ENCODE measurements at regions not wholly inside any gene's neighbourhood (a gene's known extent, or its start where the extent isn't known, plus 50 kb on each side); places are given as distances from the start of the nearest gene placed in this dataset.

DNA sequence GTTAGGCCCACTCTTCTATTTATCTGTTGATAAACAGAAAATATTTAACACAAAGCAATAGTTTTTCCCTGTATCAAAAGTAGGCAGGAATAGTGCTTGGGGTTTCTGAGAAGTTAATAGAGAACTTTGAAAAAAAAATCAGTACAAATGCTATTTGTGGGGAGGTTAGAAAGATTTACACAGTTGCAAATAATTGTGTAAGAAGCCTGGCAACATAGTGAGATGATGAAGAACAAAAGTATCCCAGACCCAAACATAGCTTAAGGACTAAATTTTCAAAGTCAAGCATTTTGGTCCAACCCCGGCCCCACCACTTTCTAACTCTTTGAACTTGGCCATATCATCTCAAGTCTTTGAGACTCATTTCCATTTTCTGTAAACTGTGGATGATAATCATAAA is 687.5 kb upstream of the TMEM132C start:
- WGBS, 5 donors, result 77 to 91% (median 85%) methylated on average over 1 of the region's 1 CpG
- intact Hi-C loops (cut with DNase I; ENCODE audit: low total_unique reads), result no loop called here

DNA sequence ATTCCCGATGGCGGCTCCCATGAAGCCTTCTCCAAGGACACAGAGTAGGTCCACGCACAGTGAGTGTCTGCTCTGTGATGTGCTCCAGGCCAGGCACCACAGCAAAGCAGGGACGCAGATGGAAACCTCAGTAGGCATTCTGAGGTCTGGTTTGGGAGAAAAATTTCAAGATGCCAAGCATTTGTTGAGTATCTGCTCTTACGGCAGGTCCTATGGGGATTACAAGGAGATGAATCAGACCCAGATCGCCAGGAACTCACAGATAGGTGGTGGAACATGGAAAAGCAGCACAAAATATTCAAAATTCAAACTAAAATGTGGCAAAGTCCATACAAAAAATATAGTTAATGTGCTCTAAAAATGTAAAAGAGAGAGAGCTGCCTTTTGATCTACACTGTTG is 684.9 kb upstream of the TMEM132C start:
- Histone ChIP-seq H3K27me3 (replicated peaks in 1 of 7) (no peaks in the 10 kb centered on the region), H3K4me1 (no peaks in the 10 kb centered on the region), H3K36me3 (no peaks in the 10 kb centered on the region), H3K9me3 (peaks cover 0 to 5% (median 0%) of the 10 kb centered on the region in 8 donors), H3K4me3 (no peak overlapping the region), H3K27ac (no peak overlapping the region)
- TF ChIP-seq, protein P1, sequence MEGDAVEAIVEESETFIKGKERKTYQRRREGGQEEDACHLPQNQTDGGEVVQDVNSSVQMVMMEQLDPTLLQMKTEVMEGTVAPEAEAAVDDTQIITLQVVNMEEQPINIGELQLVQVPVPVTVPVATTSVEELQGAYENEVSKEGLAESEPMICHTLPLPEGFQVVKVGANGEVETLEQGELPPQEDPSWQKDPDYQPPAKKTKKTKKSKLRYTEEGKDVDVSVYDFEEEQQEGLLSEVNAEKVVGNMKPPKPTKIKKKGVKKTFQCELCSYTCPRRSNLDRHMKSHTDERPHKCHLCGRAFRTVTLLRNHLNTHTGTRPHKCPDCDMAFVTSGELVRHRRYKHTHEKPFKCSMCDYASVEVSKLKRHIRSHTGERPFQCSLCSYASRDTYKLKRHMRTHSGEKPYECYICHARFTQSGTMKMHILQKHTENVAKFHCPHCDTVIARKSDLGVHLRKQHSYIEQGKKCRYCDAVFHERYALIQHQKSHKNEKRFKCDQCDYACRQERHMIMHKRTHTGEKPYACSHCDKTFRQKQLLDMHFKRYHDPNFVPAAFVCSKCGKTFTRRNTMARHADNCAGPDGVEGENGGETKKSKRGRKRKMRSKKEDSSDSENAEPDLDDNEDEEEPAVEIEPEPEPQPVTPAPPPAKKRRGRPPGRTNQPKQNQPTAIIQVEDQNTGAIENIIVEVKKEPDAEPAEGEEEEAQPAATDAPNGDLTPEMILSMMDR (IDR thresholded peaks at IDR 0.05 in 8 of 11, conservative IDR thresholded peaks at IDR 0.05 in 3 of 11), result no peak
- TF ChIP-seq POLR2AphosphoS5 (IDR thresholded peaks at IDR 0.05), result no peak
- TF ChIP-seq POLR2A (IDR thresholded peaks at IDR 0.05), result no peak
- 59 to 78% (median 70%) methylated on average over 6 of the region's 6 CpGs for WGBS, 5 donors
- no peak for DNase-seq
- intact Hi-C loops (cut with DNase I; ENCODE audit: low total_unique reads), result no loop called here

More for the DNA sequence above, 687.5 kb upstream of the TMEM132C start:
- no peak overlapping the region for H3K27ac ChIP-seq
- H3K4me1 ChIP-seq, result no peaks in the 10 kb centered on the region
- TF ChIP-seq POLR2AphosphoS5 (IDR thresholded peaks at IDR 0.05) (no peak), POLR2A (IDR thresholded peaks at IDR 0.05) (no peak)
- TF ChIP-seq, protein P1 (IDR thresholded peaks at IDR 0.05 in 8 of 11, conservative IDR thresholded peaks at IDR 0.05 in 3 of 11), result no peak
- H3K36me3 ChIP-seq, result no peaks in the 10 kb centered on the region
- H3K4me3 ChIP-seq, result no peak overlapping the region
- H3K9me3 ChIP-seq, result no peaks in the 10 kb centered on the region
- no peaks in the 10 kb centered on the region for H3K27me3 ChIP-seq (replicated peaks in 1 of 7)
- DNase-seq, result no peak

DNA sequence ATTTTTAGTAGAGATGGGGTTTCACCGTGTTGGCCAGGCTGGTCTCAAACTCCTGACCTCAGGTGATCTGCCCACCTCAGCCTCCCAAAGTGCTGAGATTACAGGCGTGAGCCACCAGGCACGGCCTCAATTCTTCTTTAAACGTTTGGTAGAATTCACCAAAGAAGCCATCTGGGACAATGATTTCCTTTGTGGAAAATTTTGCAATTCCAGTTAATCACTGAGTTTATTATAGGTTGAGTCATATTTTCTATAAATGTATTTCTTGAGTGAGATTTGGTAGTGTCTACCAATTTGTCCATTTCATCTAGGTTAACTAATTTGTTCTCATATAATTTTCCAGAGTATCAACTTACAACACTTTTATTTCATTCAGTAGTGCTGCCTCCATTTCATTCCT is 683.9 kb upstream of the TMEM132C start:
- WGBS, 5 donors, result 83 to 90% (median 87%) methylated on average over 4 of the region's 4 CpGs
- DNase-seq, result no peak
- H3K4me3 ChIP-seq, result no peak overlapping the region
- no peaks in the 10 kb centered on the region for H3K36me3 ChIP-seq
- H3K27ac ChIP-seq, result no peak overlapping the region
- H3K27me3 ChIP-seq (replicated peaks in 1 of 7), result no peaks in the 10 kb centered on the region
- peaks cover 0 to 5% (median 0%) of the 10 kb centered on the region in 8 donors for H3K9me3 ChIP-seq
- intact Hi-C loops (cut with DNase I; ENCODE audit: low total_unique reads), result no loop called here
- H3K4me1 ChIP-seq, result no peaks in the 10 kb centered on the region
- TF ChIP-seq POLR2A (IDR thresholded peaks at IDR 0.05), result no peak

DNA sequence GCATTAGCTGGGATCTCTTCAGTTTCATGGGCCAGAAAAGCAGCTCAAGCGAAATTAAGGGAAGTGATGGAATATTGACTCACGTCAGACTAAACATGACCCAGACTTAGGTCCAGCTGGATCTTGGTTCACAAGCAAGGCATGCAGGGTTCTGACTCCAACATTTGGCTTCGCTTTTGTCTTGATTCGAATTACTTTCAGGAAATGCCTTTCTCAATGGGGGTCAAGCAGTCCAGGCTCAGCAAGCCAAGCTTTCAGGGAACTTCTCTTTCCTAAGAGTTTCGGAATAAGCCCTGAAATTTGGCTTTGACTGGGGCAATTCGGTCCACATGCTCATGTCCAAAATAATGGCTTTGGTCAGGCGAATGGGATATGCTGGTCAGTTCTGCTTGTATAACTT is 678.7 kb upstream of the TMEM132C start:
- TF ChIP-seq POLR2A (IDR thresholded peaks at IDR 0.05), result no peak
- TF ChIP-seq POLR2AphosphoS5 (IDR thresholded peaks at IDR 0.05), result peak in 1 of 3 donors; percentile 35
- DNase-seq, result no peak
- Histone ChIP-seq H3K4me1 (no peaks in the 10 kb centered on the region), H3K36me3 (no peaks in the 10 kb centered on the region), H3K27ac (no peak overlapping the region), H3K27me3 (replicated peaks in 1 of 7) (no peaks in the 10 kb centered on the region), H3K4me3 (no peak overlapping the region), H3K9me3 (peaks cover 0 to 5% (median 0%) of the 10 kb centered on the region in 8 donors)
- intact Hi-C loops (cut with DNase I; ENCODE audit: low total_unique reads), result no loop called here
- WGBS, 5 donors, result 51 to 75% (median 64%) methylated on average over 7 of the region's 7 CpGs

DNA sequence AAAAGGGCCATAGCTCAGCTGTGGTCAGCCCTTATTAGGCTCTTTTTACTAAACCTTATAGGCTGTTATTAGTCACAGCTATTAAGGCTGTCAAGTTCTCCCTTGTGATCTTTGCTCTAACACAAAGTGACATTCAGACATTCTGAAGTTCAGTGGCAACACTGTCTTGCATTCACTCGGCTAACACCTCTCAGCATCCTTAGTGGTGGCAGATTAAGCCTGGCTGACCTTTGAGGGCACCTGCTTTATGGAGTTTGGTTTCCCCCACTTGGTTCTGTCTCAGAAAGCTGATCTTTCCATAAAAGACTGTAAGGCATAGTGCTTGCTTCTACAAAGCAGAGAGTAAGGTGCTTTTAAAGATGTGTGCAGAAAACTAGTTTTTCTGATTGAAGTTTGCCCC is 677.4 kb upstream of the TMEM132C start:
- Histone ChIP-seq H3K27ac (no peak overlapping the region), H3K4me1 (no peaks in the 10 kb centered on the region), H3K36me3 (no peaks in the 10 kb centered on the region), H3K9me3 (peaks cover 0 to 5% (median 0%) of the 10 kb centered on the region in 8 donors), H3K4me3 (no peak overlapping the region), H3K27me3 (replicated peaks in 1 of 7) (no peaks in the 10 kb centered on the region)
- intact Hi-C loops (cut with DNase I; ENCODE audit: low total_unique reads), result no loop called here
- WGBS, 5 donors, result 60 to 89% (median 70%) methylated on average over 1 of the region's 1 CpG
- TF ChIP-seq POLR2A (IDR thresholded peaks at IDR 0.05) (no peak), POLR2AphosphoS5 (IDR thresholded peaks at IDR 0.05) (no peak)
- TF ChIP-seq, protein P1 (IDR thresholded peaks at IDR 0.05 in 8 of 11, conservative IDR thresholded peaks at IDR 0.05 in 3 of 11), result no peak
- DNase-seq, result no peak
